ENCODE measurements at regions not wholly inside any gene's neighbourhood (a gene's known extent, or its start where the extent isn't known, plus 50 kb on each side); places are given as distances from the start of the nearest gene placed in this dataset.

DNA sequence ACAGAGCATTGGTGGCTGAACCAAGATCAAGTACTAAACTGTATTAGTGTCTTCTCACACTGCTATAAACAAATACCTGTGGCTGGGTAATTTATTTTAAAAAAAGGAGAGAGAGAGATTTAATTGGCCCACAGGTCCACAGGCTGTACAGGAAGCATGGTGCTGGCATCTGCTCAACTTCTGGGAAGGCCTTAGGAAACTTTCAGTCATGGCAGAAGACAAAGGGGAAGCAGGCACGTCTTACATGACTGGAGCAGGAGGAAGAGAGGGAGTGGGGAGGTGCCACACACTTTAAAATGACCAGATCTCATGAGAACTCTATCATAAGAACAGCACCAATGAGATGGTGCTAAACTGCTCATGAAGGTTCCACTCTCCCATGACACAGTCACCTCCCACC lies 95.2 kb upstream of the JCAD start:
- H3K27me3 ChIP-seq (ENCODE audit: insufficient read depth, low read depth, low read length), result no peaks in the 10 kb centered on the region
- no peaks in the 10 kb centered on the region for H3K9me2 ChIP-seq (ENCODE audit: insufficient read depth, low read length)
- H3K9ac ChIP-seq (ENCODE audit: low read length), result no peak overlapping the region
- H3F3A ChIP-seq (ENCODE audit: insufficient read depth, low read length, poor library complexity, severe bottlenecking), result no peaks in the 10 kb centered on the region
- H3K79me2 ChIP-seq (replicated peaks; ENCODE audit: insufficient read depth, low read length), result no peaks in the 10 kb centered on the region
- no peaks in the 10 kb centered on the region for H3K9me3 ChIP-seq (ENCODE audit: low read length)
- no peak overlapping the region for H2AFZ ChIP-seq (ENCODE audit: low read depth, low read length)
- H3K4me3 ChIP-seq (ENCODE audit: low read length), result no peak overlapping the region
- H3K27ac ChIP-seq (ENCODE audit: low read length), result no peak overlapping the region
- TF ChIP-seq POLR2AphosphoS5 (IDR thresholded peaks at IDR 0.05), result no peak
- TF ChIP-seq, protein P1, sequence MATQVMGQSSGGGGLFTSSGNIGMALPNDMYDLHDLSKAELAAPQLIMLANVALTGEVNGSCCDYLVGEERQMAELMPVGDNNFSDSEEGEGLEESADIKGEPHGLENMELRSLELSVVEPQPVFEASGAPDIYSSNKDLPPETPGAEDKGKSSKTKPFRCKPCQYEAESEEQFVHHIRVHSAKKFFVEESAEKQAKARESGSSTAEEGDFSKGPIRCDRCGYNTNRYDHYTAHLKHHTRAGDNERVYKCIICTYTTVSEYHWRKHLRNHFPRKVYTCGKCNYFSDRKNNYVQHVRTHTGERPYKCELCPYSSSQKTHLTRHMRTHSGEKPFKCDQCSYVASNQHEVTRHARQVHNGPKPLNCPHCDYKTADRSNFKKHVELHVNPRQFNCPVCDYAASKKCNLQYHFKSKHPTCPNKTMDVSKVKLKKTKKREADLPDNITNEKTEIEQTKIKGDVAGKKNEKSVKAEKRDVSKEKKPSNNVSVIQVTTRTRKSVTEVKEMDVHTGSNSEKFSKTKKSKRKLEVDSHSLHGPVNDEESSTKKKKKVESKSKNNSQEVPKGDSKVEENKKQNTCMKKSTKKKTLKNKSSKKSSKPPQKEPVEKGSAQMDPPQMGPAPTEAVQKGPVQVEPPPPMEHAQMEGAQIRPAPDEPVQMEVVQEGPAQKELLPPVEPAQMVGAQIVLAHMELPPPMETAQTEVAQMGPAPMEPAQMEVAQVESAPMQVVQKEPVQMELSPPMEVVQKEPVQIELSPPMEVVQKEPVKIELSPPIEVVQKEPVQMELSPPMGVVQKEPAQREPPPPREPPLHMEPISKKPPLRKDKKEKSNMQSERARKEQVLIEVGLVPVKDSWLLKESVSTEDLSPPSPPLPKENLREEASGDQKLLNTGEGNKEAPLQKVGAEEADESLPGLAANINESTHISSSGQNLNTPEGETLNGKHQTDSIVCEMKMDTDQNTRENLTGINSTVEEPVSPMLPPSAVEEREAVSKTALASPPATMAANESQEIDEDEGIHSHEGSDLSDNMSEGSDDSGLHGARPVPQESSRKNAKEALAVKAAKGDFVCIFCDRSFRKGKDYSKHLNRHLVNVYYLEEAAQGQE (IDR thresholded peaks at IDR 0.05; ENCODE audit: borderline replicate concordance), result no peak
- TF ChIP-seq EZH2 (IDR thresholded peaks at IDR 0.05; ENCODE audit: borderline replicate concordance, insufficient read depth, low read length, poor library complexity, severe bottlenecking), result no peak
- TF ChIP-seq SMC3 (conservative IDR thresholded peaks at IDR 0.05; ENCODE audit: poor library complexity), result no peak
- TF ChIP-seq MXI1 (conservative IDR thresholded peaks at IDR 0.05; ENCODE audit: poor library complexity, severe bottlenecking), result no peak
- TF ChIP-seq EP300 (conservative IDR thresholded peaks at IDR 0.05; ENCODE audit: poor library complexity, severe bottlenecking), result no peak
- TF ChIP-seq TAF1 (IDR thresholded peaks at IDR 0.05; ENCODE audit: low read depth), result no peak
- TF ChIP-seq RAD21 (conservative IDR thresholded peaks at IDR 0.05), result no peak
- TF ChIP-seq, protein P2, sequence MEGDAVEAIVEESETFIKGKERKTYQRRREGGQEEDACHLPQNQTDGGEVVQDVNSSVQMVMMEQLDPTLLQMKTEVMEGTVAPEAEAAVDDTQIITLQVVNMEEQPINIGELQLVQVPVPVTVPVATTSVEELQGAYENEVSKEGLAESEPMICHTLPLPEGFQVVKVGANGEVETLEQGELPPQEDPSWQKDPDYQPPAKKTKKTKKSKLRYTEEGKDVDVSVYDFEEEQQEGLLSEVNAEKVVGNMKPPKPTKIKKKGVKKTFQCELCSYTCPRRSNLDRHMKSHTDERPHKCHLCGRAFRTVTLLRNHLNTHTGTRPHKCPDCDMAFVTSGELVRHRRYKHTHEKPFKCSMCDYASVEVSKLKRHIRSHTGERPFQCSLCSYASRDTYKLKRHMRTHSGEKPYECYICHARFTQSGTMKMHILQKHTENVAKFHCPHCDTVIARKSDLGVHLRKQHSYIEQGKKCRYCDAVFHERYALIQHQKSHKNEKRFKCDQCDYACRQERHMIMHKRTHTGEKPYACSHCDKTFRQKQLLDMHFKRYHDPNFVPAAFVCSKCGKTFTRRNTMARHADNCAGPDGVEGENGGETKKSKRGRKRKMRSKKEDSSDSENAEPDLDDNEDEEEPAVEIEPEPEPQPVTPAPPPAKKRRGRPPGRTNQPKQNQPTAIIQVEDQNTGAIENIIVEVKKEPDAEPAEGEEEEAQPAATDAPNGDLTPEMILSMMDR (IDR thresholded peaks at IDR 0.05; ENCODE audit: poor library complexity, severe bottlenecking), result no peak
- no peak overlapping the region for H3K4me2 ChIP-seq (ENCODE audit: low read length)
- H4K20me1 ChIP-seq (ENCODE audit: insufficient read depth), result no peaks in the 10 kb centered on the region
- H3K36me3 ChIP-seq (ENCODE audit: insufficient read depth, low read length), result no peaks in the 10 kb centered on the region

DNA sequence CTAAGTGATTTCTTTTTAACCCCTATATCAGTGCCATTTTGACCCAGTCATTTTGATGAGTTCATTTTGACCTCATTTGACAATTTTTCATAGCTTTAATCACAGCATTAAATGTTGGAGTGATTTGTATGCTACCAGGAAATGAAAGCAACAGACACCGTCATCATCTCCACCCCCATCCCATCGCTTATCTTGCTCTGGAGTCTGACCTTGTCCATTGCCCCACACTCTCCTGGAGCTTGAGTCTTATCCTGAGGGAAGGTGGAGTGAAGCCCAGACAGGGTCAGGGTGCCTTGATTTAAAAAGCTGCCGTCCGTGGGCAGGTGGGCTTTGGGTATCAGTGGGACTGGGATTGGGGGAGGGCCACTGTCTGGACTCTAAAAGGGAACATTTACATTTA lies 94.7 kb upstream of the JCAD start:
- H3K9ac ChIP-seq (ENCODE audit: low read length), result no peak overlapping the region
- no peaks in the 10 kb centered on the region for H3K79me2 ChIP-seq (replicated peaks; ENCODE audit: insufficient read depth, low read length)
- no peak overlapping the region for H3K27ac ChIP-seq (ENCODE audit: low read length)
- TF ChIP-seq, protein P2 (IDR thresholded peaks at IDR 0.05; ENCODE audit: poor library complexity, severe bottlenecking), result no peak
- TF ChIP-seq TAF1 (IDR thresholded peaks at IDR 0.05; ENCODE audit: low read depth) (no peak), POLR2AphosphoS5 (IDR thresholded peaks at IDR 0.05) (no peak), EP300 (conservative IDR thresholded peaks at IDR 0.05; ENCODE audit: poor library complexity, severe bottlenecking) (no peak), RAD21 (conservative IDR thresholded peaks at IDR 0.05) (no peak), EZH2 (IDR thresholded peaks at IDR 0.05; ENCODE audit: borderline replicate concordance, insufficient read depth, low read length, poor library complexity, severe bottlenecking) (no peak), MXI1 (conservative IDR thresholded peaks at IDR 0.05; ENCODE audit: poor library complexity, severe bottlenecking) (no peak), SMC3 (conservative IDR thresholded peaks at IDR 0.05; ENCODE audit: poor library complexity) (no peak)
- TF ChIP-seq, protein P1 (IDR thresholded peaks at IDR 0.05; ENCODE audit: borderline replicate concordance), result no peak
- no peaks in the 10 kb centered on the region for H3K36me3 ChIP-seq (ENCODE audit: insufficient read depth, low read length)
- no peaks in the 10 kb centered on the region for H3K9me2 ChIP-seq (ENCODE audit: insufficient read depth, low read length)
- H3K4me3 ChIP-seq (ENCODE audit: low read length), result no peak overlapping the region
- no peaks in the 10 kb centered on the region for H4K20me1 ChIP-seq (ENCODE audit: insufficient read depth)
- no peak overlapping the region for H3K4me2 ChIP-seq (ENCODE audit: low read length)
- H3F3A ChIP-seq (ENCODE audit: insufficient read depth, low read length, poor library complexity, severe bottlenecking), result no peaks in the 10 kb centered on the region
- no peak overlapping the region for H2AFZ ChIP-seq (ENCODE audit: low read depth, low read length)
- no peaks in the 10 kb centered on the region for H3K27me3 ChIP-seq (ENCODE audit: insufficient read depth, low read depth, low read length)
- H3K9me3 ChIP-seq (ENCODE audit: low read length), result no peaks in the 10 kb centered on the region
